ENCODE measurements at regions not wholly inside any gene's neighbourhood (a gene's known extent, or its start where the extent isn't known, plus 50 kb on each side); places are given as distances from the start of the nearest gene placed in this dataset.
"Not testable (repeated sequence)": the region's sequence is repeated elsewhere in the genome, so short reads cannot be mapped to it uniquely, and the experiment has no call there.

GRCh38 chr2:140178234-140178633 is 1398.0 kb upstream of the NXPH2 start:
- no peak for ATAC-seq
- no peak for DNase-seq (ENCODE audit: low spot score)

GRCh38 chr2:140177086-140177485 is 1396.9 kb upstream of the NXPH2 start:
- DNase-seq (ENCODE audit: low spot score) = no peak
- no peak for ATAC-seq

- ATAC-seq = no peak
- DNase-seq (ENCODE audit: low spot score) = no peak
Measured at GRCh38 chr2:140173790-140174189, 1393.6 kb upstream of the NXPH2 start.

- no peak for ATAC-seq
- DNase-seq (ENCODE audit: low spot score) = no peak
Measured at GRCh38 chr2:140164449-140164848, 1384.3 kb upstream of the NXPH2 start.

GRCh38 chr2:140158259-140158658 is 1378.1 kb upstream of the NXPH2 start:
- no peak for ATAC-seq

GRCh38 chr2:140157816-140158215 is 1377.6 kb upstream of the NXPH2 start:
- no peak for DNase-seq (ENCODE audit: low spot score)
- no peak for ATAC-seq

More at GRCh38 chr2:140158259-140158658, 1378.1 kb upstream of the NXPH2 start:
- no peak for DNase-seq (ENCODE audit: low spot score)

- no peak for ATAC-seq
- no peak for DNase-seq (ENCODE audit: low spot score)
Measured at GRCh38 chr2:140154706-140155105, 1374.5 kb upstream of the NXPH2 start.

GRCh38 chr2:140154271-140154670 is 1374.1 kb upstream of the NXPH2 start:
- ATAC-seq (no peak), DNase-seq (ENCODE audit: low spot score) (no peak)

GRCh38 chr2:140144611-140145010 is 1364.4 kb upstream of the NXPH2 start:
- DNase-seq (ENCODE audit: low spot score) (no peak), ATAC-seq (no peak)

- no peak for ATAC-seq
- DNase-seq (ENCODE audit: low spot score) = no peak
Measured at GRCh38 chr2:140138736-140139135, 1358.5 kb upstream of the NXPH2 start.

- no peak for ATAC-seq
- no peak for DNase-seq (ENCODE audit: low spot score)
Measured at GRCh38 chr2:140136861-140137260, 1356.7 kb upstream of the NXPH2 start.

GRCh38 chr2:140136366-140136765 is 1356.2 kb upstream of the NXPH2 start:
- no peak for ATAC-seq

GRCh38 chr2:140128909-140129308 is 1348.7 kb upstream of the NXPH2 start:
- DNase-seq (ENCODE audit: low spot score) = no peak
- ATAC-seq = no peak

More at GRCh38 chr2:140136366-140136765, 1356.2 kb upstream of the NXPH2 start:
- no peak for DNase-seq (ENCODE audit: low spot score)

- DNase-seq (ENCODE audit: low spot score) = no peak
- no peak for ATAC-seq
Measured at GRCh38 chr2:140122001-140122400, 1341.8 kb upstream of the NXPH2 start.

GRCh38 chr2:140117386-140117785 is 1337.2 kb upstream of the NXPH2 start:
- no peak for ATAC-seq
- DNase-seq (ENCODE audit: low spot score) = no peak

- DNase-seq (ENCODE audit: low spot score) (no peak), ATAC-seq (no peak)
Measured at GRCh38 chr2:140108706-140109475, 1328.7 kb upstream of the NXPH2 start.

GRCh38 chr2:140091926-140092325 is 1311.7 kb upstream of the NXPH2 start:
- no peak for ATAC-seq
- DNase-seq (ENCODE audit: low spot score) = no peak

- no peak for DNase-seq (ENCODE audit: low spot score)
- ATAC-seq = no peak
Measured at GRCh38 chr2:140086964-140087363, 1306.8 kb upstream of the NXPH2 start.

GRCh38 chr2:140085674-140086073 is 1305.5 kb upstream of the NXPH2 start:
- DNase-seq (ENCODE audit: low spot score) = no peak
- no peak for ATAC-seq

GRCh38 chr2:140079038-140079437 is 1298.8 kb upstream of the NXPH2 start:
- ATAC-seq (no peak), DNase-seq (ENCODE audit: low spot score) (no peak)

GRCh38 chr2:140076164-140076563 is 1296.0 kb upstream of the NXPH2 start:
- DNase-seq (ENCODE audit: low spot score) = no peak
- no peak for ATAC-seq

GRCh38 chr2:140073763-140074162 is 1293.6 kb upstream of the NXPH2 start:
- not testable (repeated sequence) for ATAC-seq

GRCh38 chr2:140067661-140068060 is 1287.5 kb upstream of the NXPH2 start:
- ATAC-seq (no peak), DNase-seq (ENCODE audit: low spot score) (no peak)

More at GRCh38 chr2:140073763-140074162, 1293.6 kb upstream of the NXPH2 start:
- DNase-seq (ENCODE audit: low spot score) = not testable (repeated sequence)

All from left lobe of liver (tissue), 2 donors.